ENCODE measurements at regions not wholly inside any gene's neighbourhood (a gene's known extent, or its start where the extent isn't known, plus 50 kb on each side); places are given as distances from the start of the nearest gene placed in this dataset.

GRCh38 chr17:36672403-36672918 is 71.1 kb downstream of the MRM1 start:
- TF ChIP-seq, protein P1, sequence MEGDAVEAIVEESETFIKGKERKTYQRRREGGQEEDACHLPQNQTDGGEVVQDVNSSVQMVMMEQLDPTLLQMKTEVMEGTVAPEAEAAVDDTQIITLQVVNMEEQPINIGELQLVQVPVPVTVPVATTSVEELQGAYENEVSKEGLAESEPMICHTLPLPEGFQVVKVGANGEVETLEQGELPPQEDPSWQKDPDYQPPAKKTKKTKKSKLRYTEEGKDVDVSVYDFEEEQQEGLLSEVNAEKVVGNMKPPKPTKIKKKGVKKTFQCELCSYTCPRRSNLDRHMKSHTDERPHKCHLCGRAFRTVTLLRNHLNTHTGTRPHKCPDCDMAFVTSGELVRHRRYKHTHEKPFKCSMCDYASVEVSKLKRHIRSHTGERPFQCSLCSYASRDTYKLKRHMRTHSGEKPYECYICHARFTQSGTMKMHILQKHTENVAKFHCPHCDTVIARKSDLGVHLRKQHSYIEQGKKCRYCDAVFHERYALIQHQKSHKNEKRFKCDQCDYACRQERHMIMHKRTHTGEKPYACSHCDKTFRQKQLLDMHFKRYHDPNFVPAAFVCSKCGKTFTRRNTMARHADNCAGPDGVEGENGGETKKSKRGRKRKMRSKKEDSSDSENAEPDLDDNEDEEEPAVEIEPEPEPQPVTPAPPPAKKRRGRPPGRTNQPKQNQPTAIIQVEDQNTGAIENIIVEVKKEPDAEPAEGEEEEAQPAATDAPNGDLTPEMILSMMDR (conservative IDR thresholded peaks at IDR 0.05; ENCODE audit: low read depth, low read length): no peak
- no peak for TF ChIP-seq EZH2 (IDR thresholded peaks at IDR 0.05; ENCODE audit: low read length, unreplicated experiment)
- TF ChIP-seq EZH2phosphoT487 (IDR thresholded peaks at IDR 0.05; ENCODE audit: borderline replicate concordance, low read length): no peak
